Astrocyte of the hippocampus (primary cell): ENCODE measurements at regions not wholly inside any gene's neighbourhood (a gene's known extent, or its start where the extent isn't known, plus 50 kb on each side); places are given as distances from the start of the nearest gene placed in this dataset.
"Not testable (repeated sequence)": the region's sequence is repeated elsewhere in the genome, so short reads cannot be mapped to it uniquely, and the experiment has no call there.

Source experiments
- DNase-seq: peaks from one replicate; pipeline ENCODE4 v3.0.0; 2011; ENCODE audit warnings: low read depth, low spot score

DNA sequence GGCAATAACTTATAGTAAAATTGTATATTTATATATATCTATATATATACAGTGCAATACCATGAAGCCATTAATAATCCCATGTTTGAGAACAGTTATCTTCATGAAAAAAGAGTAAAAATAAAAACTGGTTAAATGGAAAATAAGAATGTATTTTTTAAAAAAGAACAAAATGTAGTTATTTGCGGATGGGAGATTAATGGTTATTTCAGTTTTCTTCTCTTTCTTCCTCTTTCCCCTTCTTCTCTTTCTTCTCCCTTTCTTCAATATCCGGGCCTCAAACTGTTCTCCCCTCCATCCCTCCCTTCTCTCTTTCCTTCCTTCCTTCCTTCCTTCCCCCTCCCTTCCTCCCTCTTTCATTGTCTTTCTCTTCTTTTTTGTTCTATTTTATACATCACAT, 1301.7 kb upstream of the IGFBP7 start:
- DNase-seq = no peak

GRCh38 chr4:58406762-58407161, 1296.6 kb upstream of the IGFBP7 start:
- no peak for DNase-seq

- DNase-seq = no peak
Measured at GRCh38 chr4:58368221-58368620, 1258.0 kb upstream of the IGFBP7 start.

DNA sequence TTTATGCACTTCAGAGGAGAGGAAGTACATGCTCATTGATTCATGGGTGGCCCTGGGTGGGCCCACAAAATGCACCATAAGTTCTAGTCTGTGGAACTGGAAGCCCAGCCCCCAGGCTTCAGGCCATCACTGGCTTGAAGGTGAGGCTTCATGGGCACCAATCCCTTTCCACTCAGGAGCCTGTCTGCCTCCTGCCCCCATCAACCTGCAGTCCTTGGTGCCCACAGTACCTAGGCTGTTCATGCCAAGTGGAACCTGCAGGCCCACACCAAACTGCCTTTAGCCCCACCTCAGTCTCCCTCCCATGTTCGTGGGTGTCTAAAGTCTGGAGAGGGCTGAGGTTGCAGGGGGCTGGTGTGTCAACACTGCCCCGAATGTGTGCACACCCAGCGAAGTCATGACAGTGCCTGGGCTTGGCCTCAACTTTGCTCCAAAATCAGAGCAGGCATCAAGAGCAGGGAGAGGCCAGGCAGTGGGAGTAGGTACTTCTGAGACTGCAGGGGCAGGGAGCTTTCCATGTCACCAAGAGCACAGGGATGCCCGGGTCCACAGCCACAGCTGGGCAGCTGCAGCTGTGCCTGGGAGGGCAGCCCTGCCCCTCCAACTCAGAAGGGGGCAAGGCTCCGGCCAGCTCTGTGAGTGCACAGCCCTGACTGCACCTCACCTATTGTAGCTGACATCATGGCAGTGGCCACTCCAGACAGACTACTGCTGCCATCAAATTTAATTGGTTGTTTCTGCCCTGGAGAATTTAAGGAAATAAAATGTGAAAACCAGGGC, 1250.4 kb upstream of the IGFBP7 start:
- no peak for DNase-seq

- DNase-seq = no peak
Measured at GRCh38 chr4:58359590-58359989, 1249.4 kb upstream of the IGFBP7 start.

DNA sequence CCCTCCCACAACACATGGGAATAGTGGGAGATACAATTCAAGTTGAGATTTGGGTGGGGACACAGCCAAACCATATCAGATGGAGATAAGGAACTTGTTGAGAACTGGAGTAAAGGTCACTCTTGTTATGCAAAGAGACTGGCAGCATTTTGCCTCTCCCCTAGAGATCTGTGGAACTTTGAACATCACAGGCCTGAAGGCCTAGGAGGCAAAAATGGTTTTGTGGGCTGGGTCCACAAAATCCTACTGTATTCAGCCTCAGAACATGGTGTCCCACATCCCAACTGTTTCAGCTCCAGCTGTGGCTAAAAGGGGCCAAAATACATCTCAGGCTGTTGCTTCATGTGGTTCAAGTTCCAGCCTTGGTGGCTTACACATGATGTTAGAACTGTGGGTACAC, 1247.8 kb upstream of the IGFBP7 start:
- no peak for DNase-seq

DNA sequence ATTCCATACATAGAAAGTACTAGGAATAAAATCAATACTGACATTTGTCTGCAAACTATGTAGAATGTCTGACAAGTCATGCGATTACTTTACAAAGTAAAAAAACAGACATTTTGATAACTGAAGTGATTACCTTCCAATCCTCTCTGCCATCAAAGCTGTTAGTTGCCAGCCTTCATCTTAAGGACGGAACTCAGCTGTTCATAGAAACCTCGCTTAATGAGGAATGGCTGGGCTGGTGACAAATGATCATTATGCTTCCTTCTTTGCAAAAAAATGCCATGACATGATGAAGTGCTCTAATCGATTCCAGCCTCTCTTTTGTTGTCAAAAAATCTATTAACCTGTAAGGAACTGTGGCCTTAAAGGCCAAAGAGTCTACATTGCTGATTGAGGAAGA, 1214.9 kb upstream of the IGFBP7 start:
- DNase-seq = no peak

- no peak for DNase-seq
Measured at GRCh38 chr4:58313444-58313843, 1203.3 kb upstream of the IGFBP7 start.

- DNase-seq = no peak
Measured at GRCh38 chr4:58303456-58303855, 1193.3 kb upstream of the IGFBP7 start.

- peak; percentile 18 for DNase-seq
Measured at GRCh38 chr4:58301376-58301999, 1191.3 kb upstream of the IGFBP7 start.

GRCh38 chr4:58286335-58286734, 1176.2 kb upstream of the IGFBP7 start:
- no peak for DNase-seq

- not testable (repeated sequence) for DNase-seq
Measured at GRCh38 chr4:58280928-58281327, 1170.7 kb upstream of the IGFBP7 start.

GRCh38 chr4:58275856-58276255, 1165.7 kb upstream of the IGFBP7 start:
- no peak for DNase-seq

GRCh38 chr4:58274553-58274952, 1164.4 kb upstream of the IGFBP7 start:
- DNase-seq = no peak

DNA sequence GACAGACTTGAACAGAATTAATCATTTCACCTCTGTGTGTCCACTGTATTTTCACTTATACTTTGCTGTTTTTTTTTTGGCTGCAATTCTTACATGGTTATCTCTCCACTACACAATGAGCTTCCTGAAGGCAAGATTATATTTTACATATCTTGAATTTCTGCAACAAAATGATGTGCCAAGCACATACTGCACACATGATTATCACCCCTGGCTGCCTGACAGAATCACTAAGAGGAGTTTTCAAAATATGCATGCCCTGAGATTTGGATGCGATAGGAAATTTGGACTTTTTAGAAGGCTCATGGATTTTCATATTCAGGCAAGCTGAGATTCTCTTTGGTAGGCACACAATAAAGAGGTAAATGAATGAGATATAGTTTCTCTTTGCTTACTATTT, 1162.1 kb upstream of the IGFBP7 start:
- DNase-seq = no peak

DNA sequence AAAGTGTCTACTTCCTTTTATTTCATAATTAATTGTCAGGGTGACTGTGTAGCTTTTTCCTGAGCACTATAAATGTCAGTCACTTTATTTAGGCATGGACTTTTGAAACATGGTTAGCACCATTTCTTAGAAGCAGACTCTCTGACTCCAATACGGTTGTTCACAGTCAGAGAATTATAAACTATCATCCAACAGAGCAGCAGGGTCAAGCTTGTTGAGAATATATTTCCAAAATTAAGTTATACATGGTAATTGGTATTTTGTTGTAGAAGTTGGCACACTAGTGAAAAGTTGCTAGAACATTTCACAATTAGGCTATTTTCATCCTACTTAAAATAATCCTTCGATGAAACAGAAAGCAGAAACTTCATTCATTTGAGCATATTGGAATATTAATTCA, 1155.5 kb upstream of the IGFBP7 start:
- DNase-seq = no peak

DNA sequence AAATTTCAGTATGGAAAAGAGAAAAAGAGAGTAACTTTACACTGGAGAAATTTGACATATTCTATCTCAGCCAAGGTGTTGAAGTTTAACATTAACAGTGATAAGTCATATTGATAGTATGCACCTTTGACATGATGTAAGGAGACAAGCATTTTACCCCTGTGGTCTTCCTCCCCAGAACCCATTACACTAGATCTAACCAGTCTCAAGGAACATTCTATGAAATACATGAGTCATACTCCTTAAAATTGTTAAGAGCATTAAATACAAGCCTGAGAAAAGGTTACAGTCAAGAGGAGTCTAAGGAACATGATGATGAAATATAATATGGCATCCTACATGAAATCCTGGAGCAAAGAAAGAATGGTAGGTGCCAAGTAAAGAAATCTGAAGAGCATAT, 1151.3 kb upstream of the IGFBP7 start:
- no peak for DNase-seq

- no peak for DNase-seq
Measured at GRCh38 chr4:58254291-58254690, 1144.1 kb upstream of the IGFBP7 start.

GRCh38 chr4:58252656-58253055, 1142.5 kb upstream of the IGFBP7 start:
- DNase-seq = no peak

DNA sequence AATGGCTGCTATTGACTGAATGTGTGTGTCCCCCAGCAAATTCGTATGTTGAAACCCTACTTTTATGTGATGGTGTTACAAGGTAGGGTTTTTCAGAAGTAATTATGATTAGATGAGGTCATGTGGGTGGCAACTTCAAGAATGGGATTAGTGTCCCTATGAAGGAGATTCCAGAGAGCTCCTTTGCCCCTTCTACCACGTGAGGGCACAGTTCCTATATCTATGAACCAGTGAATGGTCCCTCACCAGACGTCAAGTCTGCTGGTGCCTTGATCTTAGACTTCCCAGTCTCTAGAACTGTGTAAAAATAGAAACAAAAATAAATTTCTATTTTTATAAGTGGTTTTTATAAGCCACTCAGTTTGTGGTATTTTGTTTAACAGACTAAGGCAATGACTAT, 1137.6 kb upstream of the IGFBP7 start:
- DNase-seq = no peak

DNA sequence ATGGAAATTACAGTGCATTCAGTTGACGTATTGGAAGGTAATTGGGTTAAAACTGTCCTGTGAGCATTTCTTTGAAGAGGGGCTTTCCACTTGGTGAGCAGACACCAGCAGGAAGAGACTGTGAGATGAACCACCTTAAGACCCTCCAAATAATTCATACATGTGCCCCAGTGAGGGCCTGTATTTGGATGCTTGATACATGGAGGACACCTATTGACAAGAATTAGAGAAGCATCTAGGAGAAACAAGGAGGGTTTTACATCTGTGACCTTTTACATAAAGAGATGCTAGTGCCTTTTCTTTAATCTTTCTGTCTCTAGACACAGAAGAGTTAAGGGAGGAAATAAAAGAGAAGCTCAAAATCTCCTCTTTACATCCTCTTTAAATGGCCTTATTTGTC, 1115.3 kb upstream of the IGFBP7 start:
- no peak for DNase-seq

DNA sequence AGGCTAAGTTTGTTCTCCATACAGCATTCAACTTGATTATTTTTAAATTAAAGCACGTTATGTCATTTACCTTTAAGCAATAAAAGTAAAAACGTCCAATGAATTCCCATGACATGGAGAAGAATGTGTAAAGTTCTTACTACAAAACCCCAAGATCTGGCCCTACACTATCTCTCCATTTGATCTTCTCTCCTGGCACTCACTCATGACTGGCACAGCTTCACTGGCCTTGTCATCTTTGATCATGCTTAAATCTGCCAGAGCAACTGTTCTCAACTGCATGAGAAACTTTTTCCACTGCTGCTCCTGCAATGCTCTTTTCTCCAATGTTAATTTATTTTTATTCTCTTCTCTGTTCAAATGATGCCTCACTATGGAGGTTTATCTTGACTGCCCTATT, 1109.0 kb upstream of the IGFBP7 start:
- DNase-seq = no peak

DNA sequence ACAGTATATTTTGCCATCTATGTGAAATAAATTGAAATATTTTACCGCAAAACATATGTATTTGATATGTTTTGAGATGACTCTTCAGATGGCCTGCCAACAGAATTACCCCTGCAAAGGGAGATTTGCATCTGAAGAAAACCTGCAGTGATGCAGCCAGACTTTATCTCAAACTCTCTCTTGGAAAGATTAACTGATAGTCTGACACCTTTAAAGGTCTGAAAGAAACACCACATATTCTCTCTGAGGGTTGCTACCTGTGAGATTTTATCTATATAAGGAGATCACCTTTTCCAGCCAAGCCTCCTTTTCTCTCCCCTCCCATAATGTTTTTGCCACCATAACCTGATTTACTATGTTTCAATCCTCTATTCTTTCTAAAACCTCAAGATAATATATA, 1106.3 kb upstream of the IGFBP7 start:
- no peak for DNase-seq

GRCh38 chr4:58214376-58214775, 1104.2 kb upstream of the IGFBP7 start:
- DNase-seq = no peak
